ENCODE measurements at regions not wholly inside any gene's neighbourhood (a gene's known extent, or its start where the extent isn't known, plus 50 kb on each side); places are given as distances from the start of the nearest gene placed in this dataset.

DNA sequence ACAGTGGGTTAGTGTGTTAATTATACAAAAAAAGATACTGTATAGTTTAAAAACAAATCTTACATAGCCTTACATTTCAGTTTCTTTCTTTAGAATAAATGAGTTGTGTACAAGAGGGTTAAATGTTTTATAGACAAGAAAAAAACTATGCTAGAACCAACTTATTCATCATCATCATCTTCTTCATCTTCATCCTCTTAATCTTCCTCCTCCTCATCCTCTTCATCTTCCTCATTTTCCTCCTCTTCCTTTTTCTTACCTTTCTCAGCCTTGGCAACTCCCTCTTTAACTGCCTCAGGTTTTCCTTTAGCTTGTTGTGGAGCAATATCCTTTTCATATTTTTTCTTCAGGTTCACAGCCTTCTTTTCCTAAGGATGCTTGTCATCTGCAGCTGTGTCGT, 53.7 kb downstream of the RPS12 start:
- DNase-seq: no peak

- DNase-seq: no peak
Measured at GRCh38 chr6:132872923-132873322, 58.6 kb downstream of the RPS12 start.

- no peak for DNase-seq
Measured at GRCh38 chr6:132877003-132877402, 62.6 kb downstream of the RPS12 start.

GRCh38 chr6:132887204-132887603, 72.8 kb downstream of the RPS12 start:
- DNase-seq: no peak

- no peak for DNase-seq
Measured at GRCh38 chr6:132888701-132889100, 74.3 kb downstream of the RPS12 start.

- no peak for DNase-seq
Measured at GRCh38 chr6:132892929-132893771, 78.8 kb downstream of the RPS12 start.

DNA sequence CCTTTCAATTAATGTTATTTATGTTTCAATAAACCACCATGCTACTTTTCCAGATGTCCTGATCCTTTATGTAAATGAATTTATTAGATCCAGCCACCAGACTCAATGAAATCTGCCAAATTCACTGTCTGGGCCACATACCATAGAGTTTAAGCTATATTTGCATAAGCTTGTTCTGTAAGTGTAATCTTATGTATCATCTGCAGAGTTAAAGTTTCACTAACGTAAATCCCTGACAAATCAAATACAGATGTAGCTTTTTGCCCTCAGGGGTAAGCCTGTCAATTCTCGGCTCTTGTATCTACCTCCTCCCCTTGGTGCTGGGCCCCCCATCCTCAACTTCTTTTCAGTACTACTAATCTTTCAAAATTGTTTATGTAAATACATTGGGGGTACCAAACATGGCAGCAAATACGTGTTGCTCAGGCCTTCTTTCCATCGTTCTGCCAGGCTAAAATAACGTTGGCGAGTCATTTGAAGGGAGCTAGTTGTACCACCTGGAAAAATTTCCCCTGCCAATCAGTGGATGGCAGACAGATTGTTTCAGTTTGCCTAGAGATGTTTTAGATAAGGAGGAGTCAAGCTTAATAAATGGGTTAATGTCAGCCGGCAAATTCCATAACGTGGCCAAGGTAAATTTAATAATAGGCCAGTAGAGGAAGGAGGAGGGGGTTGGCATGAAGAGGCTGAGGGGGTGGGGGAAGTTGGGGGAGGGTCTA, 79.6 kb downstream of the RPS12 start:
- DNase-seq: no peak

GRCh38 chr6:132898376-132898775, 84.0 kb downstream of the RPS12 start:
- DNase-seq: no peak

- no peak for DNase-seq
Measured at GRCh38 chr6:132900849-132901248, 86.5 kb downstream of the RPS12 start.

- DNase-seq: no peak
Measured at GRCh38 chr6:132902901-132903300, 88.5 kb downstream of the RPS12 start.

- DNase-seq: no peak
Measured at GRCh38 chr6:132907231-132907630, 92.9 kb downstream of the RPS12 start.

GRCh38 chr6:132907914-132908313, 93.5 kb downstream of the RPS12 start:
- no peak for DNase-seq

- no peak for DNase-seq
Measured at GRCh38 chr6:132909742-132910141, 95.4 kb downstream of the RPS12 start.

DNA sequence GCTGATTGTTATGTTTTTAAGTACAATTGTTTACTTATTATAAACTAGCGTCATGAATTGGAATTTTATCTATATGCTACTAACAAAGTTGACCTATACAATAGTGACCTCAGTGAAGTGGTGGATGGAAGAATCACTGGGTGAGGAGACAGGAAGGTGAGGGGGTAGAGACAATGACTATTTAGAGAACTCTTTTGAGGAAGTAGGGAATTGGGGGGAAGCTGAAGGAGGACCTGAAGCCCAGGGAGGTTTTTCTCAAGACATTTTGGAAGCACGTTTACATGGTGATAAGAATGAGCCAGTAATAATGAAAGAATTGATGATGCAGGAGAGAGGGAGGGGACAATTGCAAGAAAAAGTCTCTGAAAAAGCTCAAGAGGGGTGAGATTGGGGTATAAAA, 96.4 kb downstream of the RPS12 start:
- DNase-seq: no peak

DNA sequence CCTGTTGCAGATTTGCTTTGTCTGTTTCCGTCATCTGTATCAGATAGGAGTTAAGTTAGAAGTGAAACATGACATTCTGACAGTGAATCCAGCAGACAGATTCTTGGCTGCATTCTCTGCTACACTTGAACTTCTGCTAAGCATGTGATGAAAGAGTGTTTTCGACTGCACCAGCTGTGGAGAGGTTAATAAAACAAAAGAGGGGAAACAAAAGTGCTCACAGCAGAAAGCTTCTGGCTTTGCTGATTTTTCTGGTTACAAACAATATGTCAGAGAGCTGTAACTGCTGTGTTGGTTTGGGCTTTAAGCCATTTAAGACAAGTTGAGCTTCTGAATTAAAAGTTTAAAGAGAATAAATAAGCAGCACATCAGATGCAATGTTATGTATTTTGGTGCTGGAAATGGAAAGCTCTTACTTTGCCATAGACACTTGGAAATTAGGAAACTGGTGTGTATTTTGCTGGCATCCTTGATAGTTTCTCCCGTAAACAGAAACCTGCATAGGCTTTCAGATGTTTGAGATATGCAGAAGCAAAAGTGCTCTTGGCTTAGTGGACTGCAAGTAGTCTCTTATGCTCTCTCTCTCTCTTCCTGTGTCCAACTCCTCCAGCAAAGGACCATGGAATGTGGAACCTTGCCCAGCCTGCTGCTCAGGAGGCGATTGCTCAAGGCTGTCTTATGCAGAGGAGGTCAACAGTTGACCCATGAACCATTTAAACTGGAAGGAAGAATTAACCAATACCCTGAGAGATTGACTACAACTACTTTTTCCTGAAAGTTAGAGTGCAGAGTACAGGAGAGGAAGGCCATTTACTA, 104.9 kb downstream of the RPS12 start:
- no peak for DNase-seq

DNA sequence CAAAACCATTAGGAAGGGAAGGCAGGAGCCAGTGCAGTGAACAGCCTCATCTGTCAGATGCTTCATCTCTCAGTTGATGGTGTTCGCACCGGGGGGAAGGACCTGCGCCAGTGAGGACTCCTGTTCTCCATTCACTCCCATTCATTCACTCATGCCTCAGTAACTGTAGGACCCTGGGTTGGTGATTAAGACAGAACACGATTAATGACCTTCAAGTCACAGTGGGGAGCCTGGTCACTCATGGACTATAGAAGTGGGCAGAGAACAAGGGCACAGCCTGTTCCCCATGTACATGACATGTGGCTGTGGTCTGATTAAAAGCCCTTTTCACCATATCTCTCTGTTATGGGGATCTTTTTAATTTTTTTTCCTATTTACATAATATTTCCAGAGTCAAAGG, 113.3 kb downstream of the RPS12 start:
- no peak for DNase-seq

GRCh38 chr6:132929141-132929540, 114.8 kb downstream of the RPS12 start:
- no peak for DNase-seq

GRCh38 chr6:132931313-132931712, 116.9 kb downstream of the RPS12 start:
- no peak for DNase-seq

- no peak for DNase-seq
Measured at GRCh38 chr6:132931936-132932514, 117.7 kb downstream of the RPS12 start.

- DNase-seq: no peak
Measured at GRCh38 chr6:132932588-132932987, 118.2 kb downstream of the RPS12 start.

DNA sequence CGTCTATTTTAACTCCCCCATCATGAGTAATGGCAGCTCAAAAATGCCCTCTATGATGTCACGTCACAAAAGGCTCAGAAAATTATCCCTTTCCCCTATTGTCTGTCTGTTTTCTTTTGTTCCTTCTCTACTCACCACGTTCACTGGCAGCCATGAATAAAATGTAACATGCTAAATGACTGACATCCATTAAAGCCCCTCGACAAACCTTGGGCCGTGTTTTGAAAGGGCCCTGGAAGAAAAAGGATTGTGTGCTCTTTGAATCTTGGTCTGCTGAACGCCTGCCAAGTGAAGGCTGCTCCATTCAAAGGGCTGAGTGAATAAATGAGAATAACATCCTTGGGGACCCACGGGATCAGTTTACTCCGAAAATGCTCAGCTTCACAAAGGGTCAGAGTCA, 118.7 kb downstream of the RPS12 start:
- DNase-seq: no peak

- DNase-seq: no peak
Measured at GRCh38 chr6:132934496-132934895, 120.1 kb downstream of the RPS12 start.

GRCh38 chr6:132936646-132937045, 122.3 kb downstream of the RPS12 start:
- DNase-seq: no peak

Measured in NCI-H1417 treated with DMSO at 0.1 percent for 48 hours (cell line).